Smooth muscle cell (in vitro differentiated cells): ENCODE measurements at regions not wholly inside any gene's neighbourhood (a gene's known extent, or its start where the extent isn't known, plus 50 kb on each side); places are given as distances from the start of the nearest gene placed in this dataset.

ENCODE experiments used
- DNase-seq: peaks from one replicate; lab custom pipeline; 2025; ENCODE audit not compliant: unreplicated experiment; lab: John Stamatoyannopoulos, UW
- H2AFZ ChIP-seq: fragments of 200-600 bp; sonication (generic); 2 replicates; pipeline ENCODE4 v1.6.0; 2016; ENCODE audit warnings: antibody characterized with exemption, low read depth, mild to moderate bottlenecking
- H3F3A ChIP-seq: fragments of 200-600 bp; sonication (generic); 2 replicates; pipeline ENCODE4 v1.6.0; 2017; ENCODE audit warnings: antibody characterized with exemption, low read depth
- H3K27ac ChIP-seq: fragments of 200-600 bp; sonication (generic); 2 replicates; pipeline ENCODE4 v1.5.1; 2016; ENCODE audit warnings: low read depth, mild to moderate bottlenecking
- H3K27me3 ChIP-seq: fragments of 200-600 bp; sonication (generic); 2 replicates; pipeline ENCODE4 v1.6.1; 2016; ENCODE audit warnings: low read depth, mild to moderate bottlenecking
- H3K36me3 ChIP-seq: fragments of 200-600 bp; sonication (generic); 2 replicates; pipeline ENCODE4 v1.5.1; 2016; ENCODE audit warnings: low read depth
- H3K4me1 ChIP-seq: fragments of 200-600 bp; sonication (generic); 2 replicates; pipeline ENCODE4 v1.5.1; 2016; ENCODE audit warnings: low read depth
- H3K4me2 ChIP-seq: fragments of 200-600 bp; sonication (generic); 2 replicates; pipeline ENCODE4 v1.6.0; 2016; ENCODE audit warnings: mild to moderate bottlenecking
- H3K4me3 ChIP-seq: fragments of 200-600 bp; sonication (generic); 2 replicates; pipeline ENCODE4 v1.5.1; 2016; ENCODE audit warnings: mild to moderate bottlenecking
- H3K79me2 ChIP-seq: fragments of 200-600 bp; sonication (generic); 2 replicates; pipeline ENCODE4 v1.6.0; 2016; ENCODE audit warnings: low read depth, mild to moderate bottlenecking
- H3K9ac ChIP-seq: fragments of 200-600 bp; sonication (generic); 2 replicates; pipeline ENCODE4 v1.6.0; 2016; ENCODE audit warnings: low read depth
- H3K9me3 ChIP-seq: fragments of 200-600 bp; sonication (generic); replicated peaks from 2 replicates; pipeline ENCODE4 v1.5.1; 2016; ENCODE audit warnings: low read depth
- H4K20me1 ChIP-seq: fragments of 200-600 bp; sonication (generic); 2 replicates; pipeline ENCODE4 v1.6.0; 2016; ENCODE audit warnings: low read depth
- CTCF ChIP-seq: fragments of 200-600 bp; sonication (generic); IDR thresholded peaks from 2 replicates; pipeline ENCODE4 v1.5.1; 2017; ENCODE audit warnings: borderline replicate concordance, mild to moderate bottlenecking, antibody characterized with exemption; ENCODE audit not compliant: insufficient read depth, poor library complexity, severe bottlenecking
- WGBS: methylation state at CpG from one replicate; pipeline ENCODE4 v1.1.7; 2016; ENCODE audit warnings: low lambda C conversion rate; 5-methylcytosine and 5-hydroxymethylcytosine counted together

DNA sequence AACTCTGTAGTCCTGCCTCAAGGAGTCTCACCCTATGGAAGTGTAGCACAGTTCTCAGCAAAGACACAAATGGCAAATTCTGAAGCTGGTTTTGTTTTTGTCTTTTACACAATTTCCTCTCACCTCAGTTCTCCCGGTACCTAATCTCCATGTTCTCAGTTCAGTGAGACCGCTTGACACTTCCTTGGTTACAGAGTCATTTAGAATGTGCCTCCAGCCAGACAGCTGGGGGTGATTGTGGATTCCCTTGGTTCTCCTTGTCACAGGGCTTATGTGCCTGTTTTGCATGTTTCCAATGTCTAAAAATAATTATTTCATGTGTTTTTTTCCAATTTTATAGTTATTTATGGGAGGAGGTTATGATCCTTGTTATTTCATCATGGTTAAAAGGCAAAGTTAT, 379.5 kb upstream of the MAP2 start:
- DNase-seq, result no peak
- Histone ChIP-seq H3K9me3 (no peaks in the 10 kb centered on the region), H4K20me1 (no peaks in the 10 kb centered on the region), H3K27ac (no peak overlapping the region), H2AFZ (no peak overlapping the region), H3K9ac (no peak overlapping the region), H3F3A (no peaks in the 10 kb centered on the region), H3K79me2 (no peaks in the 10 kb centered on the region), H3K4me1 (no peaks in the 10 kb centered on the region), H3K27me3 (no peaks in the 10 kb centered on the region), H3K4me3 (no peak overlapping the region), H3K36me3 (no peaks in the 10 kb centered on the region), H3K4me2 (no peak overlapping the region)
- TF ChIP-seq CTCF, result no peak
- 83% methylated on average over 2 of the region's 2 CpGs for WGBS

DNA sequence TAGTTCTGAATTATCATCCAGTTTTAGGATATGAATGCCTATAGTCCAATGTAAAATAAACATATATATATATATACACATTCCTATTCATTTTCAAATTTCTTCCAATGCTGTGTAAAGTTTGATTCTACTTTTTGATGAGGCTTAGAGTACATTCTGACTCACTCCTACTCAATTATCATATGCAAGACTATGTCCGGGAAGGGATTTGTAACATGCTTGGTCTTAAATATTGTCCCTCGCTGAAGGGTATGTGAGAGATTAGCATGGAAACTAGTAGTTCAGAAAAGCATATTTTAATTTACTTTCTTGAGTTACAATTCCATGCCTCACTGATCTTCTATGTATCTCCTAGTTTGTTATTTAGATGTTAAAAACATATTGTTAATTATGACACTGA, 377.7 kb upstream of the MAP2 start:
- DNase-seq, result no peak
- TF ChIP-seq CTCF, result no peak
- Histone ChIP-seq H3F3A (no peaks in the 10 kb centered on the region), H4K20me1 (no peaks in the 10 kb centered on the region), H3K36me3 (no peaks in the 10 kb centered on the region), H2AFZ (no peak overlapping the region), H3K9ac (no peak overlapping the region), H3K4me3 (no peak overlapping the region), H3K9me3 (no peaks in the 10 kb centered on the region), H3K27me3 (no peaks in the 10 kb centered on the region), H3K27ac (no peak overlapping the region), H3K4me1 (no peaks in the 10 kb centered on the region), H3K79me2 (no peaks in the 10 kb centered on the region), H3K4me2 (no peak overlapping the region)
- WGBS, result 93% methylated on average over 2 of the region's 2 CpGs

- Histone ChIP-seq H3K79me2 (no peaks in the 10 kb centered on the region), H3K36me3 (no peaks in the 10 kb centered on the region), H3F3A (no peaks in the 10 kb centered on the region), H3K9ac (no peak overlapping the region), H3K27ac (no peak overlapping the region), H3K4me1 (no peaks in the 10 kb centered on the region), H3K9me3 (no peaks in the 10 kb centered on the region), H3K4me2 (no peak overlapping the region), H3K27me3 (no peaks in the 10 kb centered on the region), H3K4me3 (no peak overlapping the region), H4K20me1 (no peaks in the 10 kb centered on the region), H2AFZ (no peak overlapping the region)
- 77% methylated on average over 3 of the region's 3 CpGs for WGBS
- no peak for TF ChIP-seq CTCF
- no peak for DNase-seq
Measured at GRCh38 chr2:209049608-209050007, 374.2 kb upstream of the MAP2 start.

GRCh38 chr2:209062210-209062609, 361.6 kb upstream of the MAP2 start:
- H4K20me1 ChIP-seq, result no peaks in the 10 kb centered on the region
- DNase-seq, result no peak

More at GRCh38 chr2:209062210-209062609, 361.6 kb upstream of the MAP2 start:
- Histone ChIP-seq H2AFZ (no peak overlapping the region), H3K4me3 (no peak overlapping the region), H3K36me3 (no peaks in the 10 kb centered on the region), H3K4me2 (no peak overlapping the region), H3F3A (no peaks in the 10 kb centered on the region), H3K27me3 (no peaks in the 10 kb centered on the region), H3K9me3 (no peaks in the 10 kb centered on the region), H3K27ac (no peak overlapping the region), H3K4me1 (peaks cover 6% of the 10 kb centered on the region), H3K9ac (no peak overlapping the region), H3K79me2 (no peaks in the 10 kb centered on the region)
- TF ChIP-seq CTCF, result no peak
- 98% methylated on average over 3 of the region's 3 CpGs for WGBS
